A673 (cell line): ENCODE measurements at regions not wholly inside any gene's neighbourhood (a gene's known extent, or its start where the extent isn't known, plus 50 kb on each side); places are given as distances from the start of the nearest gene placed in this dataset.
"Not testable (repeated sequence)": the region's sequence is repeated elsewhere in the genome, so short reads cannot be mapped to it uniquely, and the experiment has no call there.

Source experiments
- BruUV-seq: library from RNA; stranded (reverse); fragments of 400-500 nt; replicated peaks from 2 replicates; lab custom pipeline; 2021; lab: Mats Ljungman, UMichigan
- CTCF ChIA-PET: fragments of 300-600 bp; sonication (Branson Sonifier 250); formaldehyde crosslinking; loops from one replicate; lab custom pipeline; 2022; ENCODE audit warnings: antibody characterized with exemption; lab: Charles Lee
- POLR2A ChIA-PET: fragments of 300-600 bp; sonication (Branson Sonifier 250); formaldehyde crosslinking; loops from one replicate; lab custom pipeline; 2022; ENCODE audit warnings: antibody characterized with exemption; ENCODE audit not compliant: low non-redundant PET; lab: Charles Lee
- DNase-seq: peaks from one replicate; pipeline ENCODE4 v3.0.0-alpha.2; 2015; ENCODE audit warnings: low spot score
- H3K27ac ChIP-seq: fragments of 200-600 bp; sonication (generic); 2 replicates; pipeline ENCODE4 v1.5.1; 2016; ENCODE audit warnings: mixed run types, low read depth, mild to moderate bottlenecking, mixed read lengths, antibody characterized with exemption, low read length; ENCODE audit not compliant: poor library complexity, severe bottlenecking
- H3K27me3 ChIP-seq: fragments of 200-600 bp; sonication (generic); replicated peaks from 2 replicates; pipeline ENCODE4 v1.6.1; 2017; ENCODE audit warnings: mixed run types, low read depth, mild to moderate bottlenecking, mixed read lengths, antibody characterized with exemption, low read length; ENCODE audit not compliant: insufficient read depth, poor library complexity
- H3K36me3 ChIP-seq: fragments of 200-600 bp; sonication (generic); 2 replicates; pipeline ENCODE4 v1.6.1; 2016; ENCODE audit warnings: mixed run types, mild to moderate bottlenecking, mixed read lengths, antibody characterized with exemption, low read length; ENCODE audit not compliant: insufficient read depth, poor library complexity, severe bottlenecking
- H3K4me1 ChIP-seq: fragments of 200-600 bp; sonication (generic); 2 replicates; pipeline ENCODE4 v1.6.1; 2017; ENCODE audit warnings: mixed run types, mild to moderate bottlenecking, mixed read lengths, antibody characterized with exemption, low read length; ENCODE audit not compliant: insufficient read depth, poor library complexity, severe bottlenecking
- H3K4me3 ChIP-seq: fragments of 200-600 bp; sonication (generic); 2 replicates; pipeline ENCODE4 v1.5.1; 2016; ENCODE audit warnings: low read depth, mixed run types, mild to moderate bottlenecking, mixed read lengths, low read length; ENCODE audit not compliant: poor library complexity, severe bottlenecking
- H3K9me3 ChIP-seq: fragments of 200-600 bp; sonication (generic); 2 replicates; pipeline ENCODE4 v1.6.1; 2016; ENCODE audit warnings: mixed run types, low read depth, mild to moderate bottlenecking, mixed read lengths, antibody characterized with exemption, low read length; ENCODE audit not compliant: poor library complexity, severe bottlenecking
- CTCF ChIP-seq: fragments of 300-800, 200-600 bp; sonication (generic); conservative IDR thresholded peaks from 2 replicates; pipeline ENCODE4 v1.5.1; 2017; ENCODE audit warnings: low read depth, mild to moderate bottlenecking, antibody characterized with exemption, low read length, moderate library complexity, mixed read lengths
- EZH2 ChIP-seq: fragments of 200-600 bp; sonication (generic); IDR thresholded peaks from 2 replicates; pipeline ENCODE4 v1.6.1; 2017; ENCODE audit warnings: borderline replicate concordance, low read depth, mild to moderate bottlenecking, mixed read lengths, antibody characterized with exemption, low read length; ENCODE audit not compliant: poor library complexity, severe bottlenecking
- intact Hi-C: fragments of 100-400 bp; cut with micrococcal nuclease; formaldehyde crosslinking; loops from one replicate; pipeline ENCODE4 v1.10.0; 2022; ENCODE audit not compliant: unreplicated experiment

DNA sequence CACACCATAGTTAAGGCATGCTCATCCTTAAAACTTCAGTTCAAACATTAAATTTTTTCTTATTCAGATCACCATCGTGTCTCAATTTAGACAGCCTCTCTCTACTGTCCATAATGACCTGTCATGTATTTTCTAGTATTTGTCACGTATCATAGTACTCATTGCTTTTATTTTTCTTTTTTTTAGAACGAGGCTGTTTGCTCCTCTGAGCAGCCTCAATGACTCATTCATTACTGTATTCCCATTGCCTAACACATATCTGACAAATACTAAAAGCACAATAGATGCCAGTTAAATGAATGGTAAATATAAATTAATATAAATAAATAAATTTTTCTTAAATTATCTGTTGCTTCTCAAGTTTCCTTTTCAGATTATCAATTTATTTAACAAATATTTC is 245.5 kb downstream of the TUBA3C start:
- Histone ChIP-seq H3K9me3 (no peaks in the 10 kb centered on the region), H3K27ac (no peak overlapping the region), H3K4me1 (no peaks in the 10 kb centered on the region), H3K27me3 (no peaks in the 10 kb centered on the region), H3K4me3 (no peak overlapping the region), H3K36me3 (no peaks in the 10 kb centered on the region)
- no peak for DNase-seq
- intact Hi-C loops: no loop called here
- TF ChIP-seq EZH2 (no peak), CTCF (no peak)
- ChIA-PET POLR2A (no interaction called here), CTCF (no interaction called here)
- no TSS peak for BruUV-seq

- no peak for TF ChIP-seq EZH2
- TF ChIP-seq CTCF: no peak
- Histone ChIP-seq H3K27ac (no peak overlapping the region), H3K36me3 (no peaks in the 10 kb centered on the region), H3K4me3 (no peak overlapping the region), H3K27me3 (no peaks in the 10 kb centered on the region), H3K4me1 (no peaks in the 10 kb centered on the region), H3K9me3 (no peaks in the 10 kb centered on the region)
- CTCF ChIA-PET: no interaction called here
- POLR2A ChIA-PET: interaction anchor here (0.7 kb wide), 1 partner anchor 14 kb away, joined by 3 read pairs; no protein-coding TSS in a partner anchor
- intact Hi-C loops: no loop called here
- no peak for DNase-seq
- no TSS peak for BruUV-seq
These were observed 260.6 kb downstream of the TUBA3C start for GRCh38 chr13:18921063-18921462.

- H3K27ac ChIP-seq, DNase-seq, H3K9me3 ChIP-seq, CTCF ChIA-PET, BruUV-seq, H3K27me3 ChIP-seq, H3K4me1 ChIP-seq, H3K4me3 ChIP-seq, intact Hi-C loops, H3K36me3 ChIP-seq, POLR2A ChIA-PET: not testable (repeated sequence)
These were observed 276.5 kb downstream of the TUBA3C start for GRCh38 chr13:18905096-18905495.

DNA sequence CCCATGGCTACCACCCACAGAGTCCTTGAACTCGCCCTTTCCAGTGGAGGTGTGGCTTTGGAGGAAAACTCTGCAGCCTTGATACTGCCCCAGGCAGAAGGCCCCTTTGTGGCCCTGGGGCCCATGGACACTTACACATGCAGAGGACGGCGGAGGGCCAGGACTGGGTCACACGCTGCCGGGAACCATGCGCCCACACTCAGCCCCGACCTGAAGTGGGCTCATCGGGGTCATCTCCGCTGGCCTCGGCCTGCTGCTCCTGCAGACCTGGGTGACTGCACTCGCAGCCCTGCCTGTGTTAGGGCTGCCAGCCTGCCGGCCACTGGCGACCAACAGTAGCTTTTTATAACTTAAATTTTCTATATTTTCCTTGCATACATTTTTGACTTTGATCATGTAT is 286.2 kb downstream of the TUBA3C start:
- intact Hi-C loops, H3K4me1 ChIP-seq, H3K36me3 ChIP-seq, POLR2A ChIA-PET, H3K27ac ChIP-seq, H3K27me3 ChIP-seq, CTCF ChIA-PET, BruUV-seq, H3K4me3 ChIP-seq, DNase-seq, H3K9me3 ChIP-seq: not testable (repeated sequence)

- H3K27ac ChIP-seq, POLR2A ChIA-PET, H3K4me1 ChIP-seq, H3K36me3 ChIP-seq, intact Hi-C loops, H3K9me3 ChIP-seq, DNase-seq, CTCF ChIA-PET, BruUV-seq, H3K27me3 ChIP-seq, H3K4me3 ChIP-seq: not testable (repeated sequence)
These were observed 290.4 kb downstream of the TUBA3C start for GRCh38 chr13:18891242-18891641.

DNA sequence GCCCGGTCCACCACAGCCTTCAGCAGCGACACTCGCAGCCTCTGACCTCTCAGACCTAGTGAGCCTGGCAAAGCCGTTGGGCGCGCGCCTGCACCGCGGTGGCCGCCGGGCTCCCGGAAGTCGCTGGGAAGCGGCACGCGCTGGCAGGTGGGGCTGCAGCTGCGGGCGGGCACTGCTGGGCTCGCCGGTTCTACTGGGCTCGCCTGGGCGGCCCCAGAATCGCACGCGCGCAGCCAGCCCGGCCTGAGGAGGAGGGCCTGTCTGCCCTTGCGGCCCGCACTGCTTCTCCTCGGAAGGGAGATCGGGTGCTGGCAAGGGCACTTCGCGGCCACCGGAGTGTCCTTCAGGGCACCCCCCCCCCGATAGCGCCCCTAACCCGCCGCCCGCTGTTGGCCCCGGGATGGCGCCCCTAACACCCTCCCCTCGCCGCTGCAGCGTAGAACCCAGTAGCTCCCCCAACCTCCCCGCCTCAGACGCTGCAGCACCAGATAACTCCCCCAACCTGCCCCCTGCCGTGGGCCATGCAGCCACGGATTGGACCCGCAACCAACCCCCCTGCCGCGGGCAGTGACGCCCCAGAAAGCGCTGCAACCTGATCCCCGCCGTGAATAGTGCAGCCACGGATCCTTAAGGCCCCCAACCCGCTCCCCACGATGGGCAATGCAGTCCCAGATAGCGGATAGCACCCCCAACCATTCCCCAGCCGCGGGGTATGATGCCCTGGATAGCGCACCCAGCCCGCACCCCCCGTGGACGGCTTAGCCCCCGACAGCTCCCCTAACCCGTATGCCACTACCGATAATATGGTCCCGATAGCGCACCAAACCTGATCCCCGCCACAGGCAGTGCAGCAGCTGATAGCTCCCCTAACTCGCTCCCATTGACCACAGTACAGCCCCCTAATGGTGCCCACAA is 306.5 kb downstream of the TUBA3C start:
- H3K36me3 ChIP-seq, DNase-seq, POLR2A ChIA-PET, H3K27me3 ChIP-seq, H3K4me3 ChIP-seq, H3K27ac ChIP-seq, CTCF ChIA-PET, BruUV-seq, intact Hi-C loops, H3K9me3 ChIP-seq, H3K4me1 ChIP-seq: not testable (repeated sequence)
